Raji (cell line): ENCODE measurements at regions not wholly inside any gene's neighbourhood (a gene's known extent, or its start where the extent isn't known, plus 50 kb on each side); places are given as distances from the start of the nearest gene placed in this dataset.

ENCODE experiments used
- POLR2A ChIP-seq: IDR thresholded peaks from 2 replicates; pipeline ENCODE4 v1.6.1; 2011; ENCODE audit warnings: low read depth, low read length, control low read depth; ENCODE audit not compliant: insufficient read depth

GRCh38 chr3:177290633-177291032 lies 93.4 kb upstream of the TBL1XR1 start:
- TF ChIP-seq POLR2A: no peak

- TF ChIP-seq POLR2A: no peak
These were observed 96.9 kb upstream of the TBL1XR1 start for GRCh38 chr3:177294221-177294620.

DNA sequence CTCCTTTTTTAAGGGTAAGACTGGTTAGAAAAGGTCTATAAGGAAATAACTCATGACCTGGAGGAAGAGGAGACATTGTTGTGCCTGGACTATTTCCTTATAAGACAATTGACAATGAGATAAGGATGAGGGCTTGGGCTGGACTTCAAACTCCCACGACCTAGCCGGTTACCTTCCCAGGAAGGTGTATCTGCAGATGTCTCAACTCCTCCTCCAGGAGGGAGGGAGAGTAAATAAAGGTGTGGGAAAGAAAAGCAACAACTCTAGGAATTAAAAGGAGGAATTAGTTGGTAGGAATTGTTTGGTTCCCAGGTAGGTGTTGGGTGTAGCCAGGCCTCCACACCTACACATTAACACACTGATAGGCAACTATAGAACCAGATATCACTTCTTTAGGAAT lies 97.8 kb upstream of the TBL1XR1 start:
- TF ChIP-seq POLR2A: no peak

GRCh38 chr3:177299250-177299649 lies 102.0 kb upstream of the TBL1XR1 start:
- TF ChIP-seq POLR2A: no peak

DNA sequence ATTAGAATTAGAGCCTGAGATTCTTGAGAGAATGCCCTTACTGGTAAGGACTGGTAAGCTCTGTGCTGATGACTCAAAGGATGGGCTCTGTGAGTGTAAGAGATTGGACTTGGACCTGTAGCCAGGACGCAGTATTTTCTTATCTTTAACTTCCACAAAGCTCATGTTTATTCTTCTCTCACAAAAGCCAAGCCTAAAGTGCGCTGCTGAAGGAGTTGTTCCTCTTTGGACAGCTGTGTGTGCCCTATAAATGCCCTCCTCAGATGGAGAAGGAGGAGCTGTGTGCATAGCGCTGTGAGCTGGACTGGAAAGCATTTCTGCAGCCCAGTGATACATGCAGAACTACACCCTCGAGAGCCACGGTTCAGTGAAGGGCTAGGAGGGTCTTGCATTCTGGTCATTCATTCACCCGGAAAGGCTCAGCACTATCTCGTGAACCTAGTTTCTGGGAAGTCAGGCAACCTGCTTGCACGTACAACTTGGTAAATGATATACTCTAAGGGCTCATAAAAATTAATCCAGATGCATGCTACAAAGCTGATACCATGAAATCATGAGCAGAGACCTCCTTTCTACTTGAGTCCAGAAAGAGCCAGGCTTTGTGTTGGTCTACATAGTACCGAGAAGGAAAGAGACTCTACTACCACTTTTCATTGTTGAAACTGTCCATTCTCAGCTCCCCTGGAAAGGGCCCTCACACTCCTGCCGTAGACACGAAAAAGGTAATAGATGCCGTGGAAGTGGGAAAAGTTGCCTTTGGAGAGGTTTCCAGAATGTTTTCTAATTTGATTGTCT lies 103.0 kb upstream of the TBL1XR1 start:
- no peak for TF ChIP-seq POLR2A

DNA sequence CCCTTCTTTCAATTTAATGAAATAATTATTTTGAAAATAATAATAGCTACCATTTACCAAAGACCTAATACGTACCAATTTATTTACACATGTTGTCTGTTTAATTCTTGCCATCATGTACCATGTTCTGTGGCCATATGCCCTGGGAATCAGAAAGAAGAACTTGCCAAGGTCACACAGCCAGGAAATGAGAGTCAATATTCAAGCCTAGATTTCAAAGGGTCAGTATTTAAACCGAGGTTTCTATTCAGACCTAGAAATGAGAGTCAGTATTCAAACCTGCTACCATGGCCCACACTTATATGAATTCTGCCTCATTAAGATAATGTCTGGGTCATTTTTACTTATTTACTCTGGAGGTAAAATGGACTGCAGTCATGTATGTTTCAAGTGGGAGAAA lies 103.6 kb upstream of the TBL1XR1 start:
- no peak for TF ChIP-seq POLR2A

- no peak for TF ChIP-seq POLR2A
These were observed 109.0 kb upstream of the TBL1XR1 start for GRCh38 chr3:177306252-177306651.

DNA sequence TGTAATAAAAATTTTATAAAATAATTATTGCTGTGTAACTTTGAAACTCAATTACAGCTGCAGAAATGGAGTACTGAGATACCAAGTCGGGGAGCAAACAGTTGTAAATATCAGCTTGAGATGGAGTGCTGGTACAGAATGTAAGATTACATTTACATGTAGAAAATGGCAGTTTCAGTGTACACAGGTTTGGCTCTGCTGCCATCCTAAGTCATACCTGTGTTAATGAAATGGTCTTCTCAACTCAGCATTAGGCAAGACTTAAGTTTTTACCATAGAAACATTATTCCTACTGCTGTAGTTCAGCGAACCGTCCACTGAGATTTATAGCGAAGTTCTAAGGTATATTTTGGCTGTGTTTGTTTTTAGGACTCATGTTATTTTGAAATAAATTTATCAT lies 110.1 kb upstream of the TBL1XR1 start:
- no peak for TF ChIP-seq POLR2A

GRCh38 chr3:177307826-177308225 lies 110.5 kb upstream of the TBL1XR1 start:
- no peak for TF ChIP-seq POLR2A

DNA sequence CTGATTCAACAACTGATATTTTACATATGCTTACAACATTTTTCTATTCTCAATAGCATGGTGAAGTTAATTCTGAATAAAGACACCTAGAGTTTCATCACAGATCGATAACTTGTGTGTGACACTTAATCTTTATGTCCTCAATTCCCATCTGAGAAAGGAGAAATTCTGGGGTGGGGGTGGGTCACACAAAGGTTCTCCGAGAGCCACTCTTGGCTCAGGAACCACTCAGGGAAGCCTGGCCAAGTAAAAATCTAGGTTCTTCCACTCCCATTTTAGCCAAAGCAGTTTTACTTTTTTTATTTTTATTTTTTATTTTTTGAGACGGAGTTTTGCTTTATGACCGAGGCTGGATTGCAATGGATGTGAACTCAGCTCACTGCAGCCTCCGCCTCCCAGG lies 111.0 kb upstream of the TBL1XR1 start:
- TF ChIP-seq POLR2A: no peak

GRCh38 chr3:177308911-177309310 lies 111.6 kb upstream of the TBL1XR1 start:
- no peak for TF ChIP-seq POLR2A

GRCh38 chr3:177312491-177312890 lies 115.2 kb upstream of the TBL1XR1 start:
- no peak for TF ChIP-seq POLR2A

DNA sequence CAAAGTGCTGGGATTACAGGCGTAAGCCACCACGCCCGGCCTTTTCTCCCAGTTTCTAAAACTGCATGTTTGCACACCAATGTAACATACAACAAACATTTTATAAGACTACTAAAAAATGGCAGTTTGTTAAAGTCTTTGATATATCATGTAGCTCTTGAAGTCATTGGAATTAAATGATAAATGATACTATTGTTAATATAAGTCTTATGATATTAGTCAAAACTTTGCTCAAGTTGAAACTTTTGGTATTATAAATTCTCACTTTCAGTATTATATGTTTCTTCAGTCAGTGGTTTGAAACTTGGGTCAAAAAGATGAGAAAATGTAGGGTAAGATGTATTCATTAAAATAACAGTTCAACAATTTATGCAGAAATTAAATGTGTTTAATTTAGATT lies 117.6 kb upstream of the TBL1XR1 start:
- no peak for TF ChIP-seq POLR2A

DNA sequence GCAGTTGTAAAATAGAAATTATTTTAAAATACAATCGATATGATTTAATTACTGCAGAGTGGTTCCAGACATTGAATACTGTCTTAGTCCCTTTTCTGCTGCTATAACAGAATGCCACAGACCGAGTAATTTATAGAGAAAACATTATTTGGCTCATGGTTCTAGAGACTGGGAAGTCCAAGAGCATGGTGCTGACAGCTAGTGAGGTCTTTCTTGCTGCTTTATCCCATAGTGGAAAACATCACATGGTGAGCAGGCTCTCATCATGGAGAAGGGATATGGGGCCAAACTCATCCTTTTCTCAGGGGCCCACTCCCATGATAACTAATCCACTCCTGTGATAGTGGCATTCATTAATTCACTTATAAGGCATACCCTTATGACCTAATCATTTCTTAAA lies 120.0 kb upstream of the TBL1XR1 start:
- TF ChIP-seq POLR2A: no peak

DNA sequence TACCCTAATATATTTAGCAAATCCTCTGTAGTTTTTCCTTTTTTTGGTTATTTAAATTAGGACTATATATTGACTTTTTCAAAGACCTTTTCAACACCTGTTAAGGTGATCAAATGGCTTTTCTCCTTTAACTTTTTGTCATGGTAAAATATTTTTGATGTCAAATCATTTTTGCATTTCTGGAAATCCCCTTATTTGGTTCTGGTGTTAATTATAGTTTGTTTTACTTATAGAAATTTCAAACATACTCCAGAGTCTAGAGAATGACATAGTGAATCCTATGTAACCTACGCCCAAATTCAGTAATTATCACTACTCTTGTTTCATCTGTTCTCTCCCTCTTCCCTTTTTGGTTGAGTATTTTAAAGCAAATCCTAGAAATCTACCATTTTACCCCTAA lies 121.3 kb upstream of the TBL1XR1 start:
- no peak for TF ChIP-seq POLR2A

GRCh38 chr3:177320765-177321247 lies 123.5 kb upstream of the TBL1XR1 start:
- TF ChIP-seq POLR2A: peak; percentile 67

GRCh38 chr3:177321819-177322218 lies 124.5 kb upstream of the TBL1XR1 start:
- no peak for TF ChIP-seq POLR2A
